HG03558 (cell line): ENCODE measurements at regions not wholly inside any gene's neighbourhood (a gene's known extent, or its start where the extent isn't known, plus 50 kb on each side); places are given as distances from the start of the nearest gene placed in this dataset.

Source experiments
- ATAC-seq: cut with Tn5 transposase; IDR thresholded peaks from one replicate; pipeline ENCODE4 v1.9.1; 2021; ENCODE audit warnings: moderate number of reproducible peaks; ENCODE audit not compliant: unreplicated experiment; ENCODE audit errors: extremely low read depth

- no peak for ATAC-seq
Observed at GRCh38 chr2:163541943-163542342, 193.9 kb downstream of the FIGN start.

GRCh38 chr2:163541495-163541894 lies 194.3 kb downstream of the FIGN start:
- no peak for ATAC-seq

- ATAC-seq = no peak
Observed at GRCh38 chr2:163528640-163529217, 207.1 kb downstream of the FIGN start.

DNA sequence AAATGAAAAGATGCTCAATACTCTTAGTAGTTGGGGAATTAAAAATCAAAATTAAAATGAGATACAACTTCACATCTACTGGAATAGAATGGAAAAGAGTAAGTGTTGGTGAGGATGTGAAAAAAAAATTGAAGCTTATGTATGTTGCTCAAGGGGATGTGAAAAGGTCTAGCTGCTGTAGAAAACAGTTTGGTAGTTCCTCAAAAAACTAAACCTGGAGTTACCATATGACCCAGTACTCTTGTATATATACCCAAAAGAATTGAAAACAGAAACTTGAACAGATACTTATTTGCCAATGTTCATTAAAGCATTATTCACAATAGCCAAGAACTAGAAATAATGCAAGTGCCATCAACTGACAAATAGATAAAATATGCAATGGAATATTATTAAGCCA lies 208.4 kb downstream of the FIGN start:
- ATAC-seq = no peak

- no peak for ATAC-seq
Observed at GRCh38 chr2:163518762-163519161, 217.0 kb downstream of the FIGN start.

- no peak for ATAC-seq
Observed at GRCh38 chr2:163515836-163516235, 220.0 kb downstream of the FIGN start.

DNA sequence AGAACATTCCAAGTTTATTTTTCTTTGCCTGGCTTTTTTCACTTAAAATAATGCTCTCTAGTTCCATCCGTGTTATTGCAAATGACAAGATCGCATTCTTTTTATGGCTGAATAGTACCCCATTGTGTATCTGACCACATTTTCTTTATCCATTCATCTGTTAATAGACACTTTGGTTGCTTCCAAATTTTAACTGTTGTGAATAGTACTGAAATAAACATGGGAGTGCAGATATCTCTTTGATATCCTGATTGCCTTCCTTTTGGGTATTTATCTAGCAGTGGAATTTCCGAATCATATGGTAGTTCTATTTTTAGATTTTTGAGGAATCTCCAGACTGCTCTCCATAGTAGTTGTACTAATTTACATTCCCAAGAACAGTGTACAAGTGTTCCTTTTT lies 230.5 kb downstream of the FIGN start:
- ATAC-seq = no peak

GRCh38 chr2:163493359-163494298 lies 242.2 kb downstream of the FIGN start:
- no peak for ATAC-seq

DNA sequence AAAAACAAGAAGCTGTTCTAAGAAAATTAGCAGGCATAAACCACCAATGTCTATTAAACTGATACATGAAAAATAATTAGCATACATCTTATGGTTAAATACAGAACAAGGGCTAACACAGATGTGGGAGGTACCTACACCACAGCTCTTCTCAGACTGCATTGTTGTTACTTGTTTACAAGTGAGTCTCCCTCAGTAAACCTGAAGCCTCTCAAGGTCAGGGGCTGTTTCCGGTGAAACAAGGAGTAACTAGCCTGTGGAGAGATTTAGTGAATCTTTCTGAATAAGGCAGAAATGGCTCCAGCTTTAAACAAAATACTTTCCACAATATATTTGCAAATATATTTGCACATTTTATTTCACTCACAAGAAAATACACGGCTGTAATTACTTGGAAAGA lies 244.0 kb downstream of the FIGN start:
- no peak for ATAC-seq

DNA sequence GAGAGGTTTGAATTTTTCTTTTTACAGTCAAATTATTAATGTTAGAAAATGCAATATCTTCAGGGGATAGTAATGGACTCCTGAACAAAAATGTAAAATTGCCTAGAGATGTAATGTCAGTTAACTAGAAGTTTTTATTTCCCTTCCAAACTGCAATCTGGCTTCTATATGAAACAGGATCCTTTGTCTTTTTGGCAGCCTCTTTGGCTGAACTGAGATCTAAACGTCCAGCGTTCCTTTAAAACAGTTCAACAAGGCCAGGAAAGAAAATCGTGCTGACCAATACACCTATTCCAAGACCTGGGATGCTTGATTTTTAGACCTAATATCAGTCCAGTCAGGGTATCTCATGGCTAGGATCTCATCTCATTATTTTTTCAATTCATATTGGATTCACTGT lies 245.5 kb downstream of the FIGN start:
- no peak for ATAC-seq

- no peak for ATAC-seq
Observed at GRCh38 chr2:163481515-163481914, 254.3 kb downstream of the FIGN start.

DNA sequence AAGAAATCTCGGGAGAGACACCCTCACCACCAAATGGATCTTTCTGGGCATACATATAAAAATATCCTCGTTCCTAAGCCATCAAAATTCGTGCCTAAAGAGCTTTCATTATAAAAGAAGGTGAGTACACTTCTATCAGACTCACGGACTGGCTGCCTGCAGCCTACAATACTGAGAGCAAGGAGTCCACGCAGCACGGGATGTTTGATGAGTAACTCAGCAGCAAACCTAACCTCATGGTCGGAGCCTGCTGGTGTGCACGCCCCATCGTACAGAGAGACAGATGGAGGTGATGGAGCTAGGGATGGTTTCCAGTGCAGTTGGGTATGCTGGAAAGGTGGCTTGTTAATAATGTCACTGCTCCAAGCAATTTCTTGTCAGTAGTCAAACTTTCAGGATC lies 256.2 kb downstream of the FIGN start:
- ATAC-seq = no peak

DNA sequence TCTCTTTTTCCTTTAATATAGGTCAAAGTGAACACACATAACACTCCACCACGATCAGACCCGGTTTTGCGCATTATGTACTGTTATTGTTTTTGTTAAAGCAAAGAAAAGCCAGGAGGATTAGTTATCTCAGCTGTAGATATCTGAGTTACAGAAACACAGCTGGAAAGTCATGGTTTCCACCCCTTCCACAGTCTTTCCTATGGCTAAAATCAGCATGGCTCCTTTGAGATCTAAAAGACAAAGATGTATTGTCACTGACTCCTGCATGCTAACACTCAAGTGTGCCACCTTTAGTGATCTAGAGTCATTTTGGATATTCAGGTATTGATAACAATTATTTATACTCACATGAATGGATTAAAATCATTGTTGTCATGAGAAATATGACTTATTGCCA lies 260.0 kb downstream of the FIGN start:
- no peak for ATAC-seq

GRCh38 chr2:163474889-163475288 lies 260.9 kb downstream of the FIGN start:
- no peak for ATAC-seq

GRCh38 chr2:163474319-163474744 lies 261.5 kb downstream of the FIGN start:
- no peak for ATAC-seq

GRCh38 chr2:163471947-163472346 lies 263.9 kb downstream of the FIGN start:
- ATAC-seq = no peak

GRCh38 chr2:163469561-163469962 lies 266.2 kb downstream of the FIGN start:
- ATAC-seq = no peak

DNA sequence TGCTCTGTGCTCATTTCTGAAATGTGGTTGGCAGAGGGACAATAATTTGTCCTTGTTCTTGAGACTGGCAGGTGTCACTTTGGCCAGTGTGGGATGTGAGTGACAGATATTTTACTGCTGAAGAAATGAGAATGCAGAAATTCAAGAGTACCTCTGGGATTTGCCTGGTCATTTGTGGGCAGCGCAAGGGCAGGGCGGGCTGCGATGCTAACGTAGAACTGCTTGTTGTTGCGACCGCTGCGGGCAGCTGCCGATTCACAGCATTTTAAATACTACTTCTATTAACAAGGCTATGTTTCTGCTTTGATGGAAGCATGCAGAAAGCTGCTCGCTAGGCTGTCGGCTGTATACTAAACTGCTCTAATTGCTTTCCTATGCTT lies 268.6 kb downstream of the FIGN start:
- no peak for ATAC-seq

GRCh38 chr2:163466331-163467250 lies 269.2 kb downstream of the FIGN start:
- ATAC-seq = no peak

DNA sequence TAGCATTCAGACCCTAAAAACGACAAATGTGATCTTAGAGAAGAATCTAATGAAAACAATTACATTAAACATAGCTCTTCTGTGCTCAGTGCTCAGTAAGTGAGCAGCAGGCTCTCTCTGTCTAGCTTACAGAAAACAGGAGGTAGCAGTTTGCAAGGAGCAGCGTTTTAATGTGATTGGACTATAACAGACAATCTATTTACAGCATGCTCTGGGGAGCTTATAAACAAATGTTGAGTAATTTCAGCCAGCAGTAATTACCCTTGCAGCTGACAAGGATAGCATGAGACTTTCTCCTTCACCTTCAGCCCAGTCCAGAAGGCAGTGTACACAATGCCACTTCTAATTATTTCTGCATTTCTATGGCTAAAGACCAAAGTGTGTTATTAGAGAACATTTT lies 270.4 kb downstream of the FIGN start:
- no peak for ATAC-seq

GRCh38 chr2:163463411-163463810 lies 272.4 kb downstream of the FIGN start:
- no peak for ATAC-seq
